H9 (cell line): ENCODE measurements at regions not wholly inside any gene's neighbourhood (a gene's known extent, or its start where the extent isn't known, plus 50 kb on each side); places are given as distances from the start of the nearest gene placed in this dataset.

Source experiments
- DNase-seq: peaks from one replicate; pipeline ENCODE4 v3.0.0-alpha.2; 2017
- H2AFZ ChIP-seq: one replicate; pipeline ENCODE4 v1.6.1; 2013; ENCODE audit warnings: mild to moderate bottlenecking, low read length, control low read depth, moderate library complexity
- H2AK5ac ChIP-seq: 2 replicates; pipeline ENCODE4 v1.6.1; 2013; ENCODE audit warnings: low read length, control low read depth, mixed read lengths; ENCODE audit not compliant: insufficient read length
- H2BK120ac ChIP-seq: one replicate; pipeline ENCODE4 v1.6.1; 2013; ENCODE audit warnings: low read depth, mild to moderate bottlenecking, low read length, control low read depth, inconsistent platforms; ENCODE audit not compliant: poor library complexity, severe bottlenecking
- H2BK12ac ChIP-seq: 2 replicates; pipeline ENCODE4 v1.6.1; 2013; ENCODE audit warnings: low read length, control low read depth, mixed read lengths, low read depth; ENCODE audit not compliant: insufficient read length
- H2BK15ac ChIP-seq: 2 replicates; pipeline ENCODE4 v1.6.1; 2013; ENCODE audit warnings: low read depth, low read length, control low read depth
- H2BK20ac ChIP-seq: one replicate; pipeline ENCODE4 v1.6.1; 2013; ENCODE audit warnings: low read depth, mild to moderate bottlenecking, low read length, control low read depth, inconsistent platforms; ENCODE audit not compliant: poor library complexity, severe bottlenecking
- H2BK5ac ChIP-seq: 2 replicates; pipeline ENCODE4 v1.6.1; 2013; ENCODE audit warnings: low read length, control low read depth, mixed read lengths; ENCODE audit not compliant: insufficient read length
- H3K14ac ChIP-seq: 2 replicates; pipeline ENCODE4 v1.6.1; 2013; ENCODE audit warnings: low read length, control low read depth; ENCODE audit not compliant: insufficient read depth
- H3K18ac ChIP-seq: 2 replicates; pipeline ENCODE4 v1.6.1; 2013; ENCODE audit warnings: low read depth, mild to moderate bottlenecking, mixed read lengths, low read length, control low read depth; ENCODE audit not compliant: insufficient read length
- H3K23ac ChIP-seq: 2 replicates; pipeline ENCODE4 v1.6.1; 2013; ENCODE audit warnings: low read length, control low read depth, mixed read lengths, low read depth; ENCODE audit not compliant: insufficient read length
- H3K23me2 ChIP-seq: 2 replicates; pipeline ENCODE4 v1.6.1; 2013; ENCODE audit warnings: low read depth, mild to moderate bottlenecking, mixed read lengths, low read length, control low read depth; ENCODE audit not compliant: insufficient read length, poor library complexity, severe bottlenecking
- H3K27ac ChIP-seq: 2 replicates; pipeline ENCODE4 v1.5.1; 2013; ENCODE audit warnings: low read length, control low read depth, mixed read lengths, low read depth; ENCODE audit not compliant: insufficient read length
- H3K27me3 ChIP-seq: 2 replicates; pipeline ENCODE4 v1.6.1; 2013; ENCODE audit warnings: low read length, control low read depth, inconsistent platforms; ENCODE audit not compliant: insufficient read depth
- H3K4ac ChIP-seq: 2 replicates; pipeline ENCODE4 v1.6.1; 2013; ENCODE audit warnings: low read depth, mild to moderate bottlenecking, control low read depth, inconsistent platforms, low read length, moderate library complexity
- H3K4me1 ChIP-seq: 2 replicates; pipeline ENCODE4 v1.6.1; 2013; ENCODE audit warnings: low read length, control low read depth, inconsistent platforms; ENCODE audit not compliant: insufficient read depth
- H3K4me2 ChIP-seq: 2 replicates; pipeline ENCODE4 v1.6.1; 2013; ENCODE audit warnings: low read length, control low read depth, mixed read lengths; ENCODE audit not compliant: insufficient read length, insufficient read depth
- H3K56ac ChIP-seq: 2 replicates; pipeline ENCODE4 v1.6.1; 2013; ENCODE audit warnings: low read depth, mild to moderate bottlenecking, mixed read lengths, low read length, control low read depth; ENCODE audit not compliant: insufficient read length
- H3K79me1 ChIP-seq: 2 replicates; pipeline ENCODE4 v1.6.1; 2013; ENCODE audit warnings: low read depth, mild to moderate bottlenecking, moderate library complexity, low read length, control low read depth, inconsistent platforms; ENCODE audit not compliant: insufficient read depth, poor library complexity, severe bottlenecking
- H3K79me2 ChIP-seq: 2 replicates; pipeline ENCODE4 v1.6.1; 2013; ENCODE audit warnings: low read length, control low read depth, inconsistent platforms; ENCODE audit not compliant: insufficient read depth
- H3K9ac ChIP-seq: 2 replicates; pipeline ENCODE4 v1.6.1; 2013; ENCODE audit warnings: low read length, control low read depth, mixed read lengths; ENCODE audit not compliant: insufficient read length; ENCODE audit errors: extremely low read depth
- H3K9me3 ChIP-seq: one replicate; pipeline ENCODE4 v1.6.1; 2013; ENCODE audit warnings: low read depth, low read length, inconsistent platforms; ENCODE audit not compliant: control insufficient read depth
- H3T11ph ChIP-seq: one replicate; pipeline ENCODE4 v1.6.1; 2013; ENCODE audit warnings: mild to moderate bottlenecking, low read length, control low read depth, inconsistent platforms
- H4K20me1 ChIP-seq: one replicate; pipeline ENCODE4 v1.6.1; 2013; ENCODE audit not compliant: control insufficient read depth, insufficient read length, insufficient read depth
- H4K5ac ChIP-seq: 2 replicates; pipeline ENCODE4 v1.6.1; 2013; ENCODE audit warnings: low read depth, mild to moderate bottlenecking, mixed read lengths, low read length, control low read depth; ENCODE audit not compliant: insufficient read length
- H4K8ac ChIP-seq: replicated peaks from 2 replicates; pipeline ENCODE4 v1.6.1; 2013; ENCODE audit warnings: low read length, control low read depth, mixed read lengths, low read depth; ENCODE audit not compliant: insufficient read length
- H4K91ac ChIP-seq: 2 replicates; pipeline ENCODE4 v1.6.1; 2013; ENCODE audit warnings: low read depth, mild to moderate bottlenecking, moderate library complexity, mixed read lengths, low read length, control low read depth; ENCODE audit not compliant: insufficient read length
- H3K27ac Mint-ChIP-seq, 3 experiments: 2 replicates in 2 of 3; 3 replicates in 1 of 3; pipeline ENCODE4 v1.8.0; 2020 to 2021; ENCODE audit warnings: mixed read lengths in 3 of 3, mild to moderate bottlenecking in 1 of 3, moderate library complexity in 1 of 3
- H3K27me3 Mint-ChIP-seq: 2 replicates; pipeline ENCODE4 v1.8.0; 2021; ENCODE audit warnings: low read depth, mild to moderate bottlenecking, moderate library complexity, mixed read lengths
- H3K36me3 Mint-ChIP-seq, 3 experiments: 2 replicates in 2 of 3; 3 replicates in 1 of 3; pipeline ENCODE4 v1.8.0; 2020 to 2021; ENCODE audit warnings: low read depth in 3 of 3, mixed read lengths in 3 of 3; ENCODE audit not compliant: insufficient read depth in 1 of 3
- H3K4me1 Mint-ChIP-seq, 2 experiments: 2 replicates each; pipeline ENCODE4 v1.8.0; 2020; ENCODE audit warnings: mixed read lengths in 2 of 2
- H3K4me3 Mint-ChIP-seq, 2 experiments: 2 replicates in 1 of 2; 3 replicates in 1 of 2; pipeline ENCODE4 v1.8.0; 2020 to 2021; ENCODE audit warnings: mild to moderate bottlenecking in 2 of 2, mixed read lengths in 2 of 2, moderate library complexity in 1 of 2
- H3K9me3 Mint-ChIP-seq, 2 experiments: 2 replicates in 1 of 2; 3 replicates in 1 of 2; pipeline ENCODE4 v1.8.0; 2020; ENCODE audit warnings: mild to moderate bottlenecking in 2 of 2, mixed read lengths in 2 of 2, moderate library complexity in 1 of 2
- WGBS: extraction: QIAGEN DNeasy Blood & Tissue Kit; methylation state at CpG from one replicate; pipeline ENCODE4 v1.1.7; 2013; ENCODE audit warnings: missing lambda C conversion rate, low lambda C conversion rate, mixed read lengths; ENCODE audit not compliant: insufficient read length; ENCODE audit errors: extremely low coverage; 5-methylcytosine and 5-hydroxymethylcytosine counted together
- TF ChIP-seq, protein P1 (sequence below): fragments of 200-600 bp; sonication (generic); conservative IDR thresholded peaks from 3 replicates; pipeline ENCODE4 v1.8.0; 2021; ENCODE audit warnings: antibody characterized with exemption, mild to moderate bottlenecking

- 0 out of 4 replicates have a peak, but pooled peaks cover 0 to 2% of the 10 kb centered on the region in 2 experiments for H3K4me1 Mint-ChIP-seq
- Histone ChIP-seq H3K14ac (no peak overlapping the region), H3K18ac (no peak overlapping the region), H3K4me2 (no peak overlapping the region), H2BK20ac (no peak overlapping the region), H3K79me2 (no peaks in the 10 kb centered on the region), H3K56ac (no peak overlapping the region), H3T11ph (no peak overlapping the region), H3K23me2 (no peaks in the 10 kb centered on the region), H4K91ac (no peak overlapping the region), H3K9ac (no peak overlapping the region), H3K9me3 (no peaks in the 10 kb centered on the region), H3K79me1 (no peaks in the 10 kb centered on the region), H2BK12ac (no peak overlapping the region), H3K27me3 (no peaks in the 10 kb centered on the region), H3K4me1 (no peaks in the 10 kb centered on the region), H3K27ac (no peak overlapping the region), H4K8ac (no peak overlapping the region), H3K23ac (no peak overlapping the region), H2AK5ac (no peak overlapping the region), H2AFZ (no peak overlapping the region), H2BK5ac (no peak overlapping the region), H4K5ac (no peak overlapping the region), H4K20me1 (no peaks in the 10 kb centered on the region), H2BK15ac (no peak overlapping the region), H3K4ac (no peak overlapping the region), H2BK120ac (no peak overlapping the region)
- DNase-seq, result peak; percentile 39
- H3K27me3 Mint-ChIP-seq, result no peaks in the 10 kb centered on the region; the same call in 1 of the 2 replicates
- H3K4me3 Mint-ChIP-seq, result no peak overlapping the region
- no CpG with 5 or more reads among the region's 7 CpGs for WGBS
- TF ChIP-seq, protein P1, sequence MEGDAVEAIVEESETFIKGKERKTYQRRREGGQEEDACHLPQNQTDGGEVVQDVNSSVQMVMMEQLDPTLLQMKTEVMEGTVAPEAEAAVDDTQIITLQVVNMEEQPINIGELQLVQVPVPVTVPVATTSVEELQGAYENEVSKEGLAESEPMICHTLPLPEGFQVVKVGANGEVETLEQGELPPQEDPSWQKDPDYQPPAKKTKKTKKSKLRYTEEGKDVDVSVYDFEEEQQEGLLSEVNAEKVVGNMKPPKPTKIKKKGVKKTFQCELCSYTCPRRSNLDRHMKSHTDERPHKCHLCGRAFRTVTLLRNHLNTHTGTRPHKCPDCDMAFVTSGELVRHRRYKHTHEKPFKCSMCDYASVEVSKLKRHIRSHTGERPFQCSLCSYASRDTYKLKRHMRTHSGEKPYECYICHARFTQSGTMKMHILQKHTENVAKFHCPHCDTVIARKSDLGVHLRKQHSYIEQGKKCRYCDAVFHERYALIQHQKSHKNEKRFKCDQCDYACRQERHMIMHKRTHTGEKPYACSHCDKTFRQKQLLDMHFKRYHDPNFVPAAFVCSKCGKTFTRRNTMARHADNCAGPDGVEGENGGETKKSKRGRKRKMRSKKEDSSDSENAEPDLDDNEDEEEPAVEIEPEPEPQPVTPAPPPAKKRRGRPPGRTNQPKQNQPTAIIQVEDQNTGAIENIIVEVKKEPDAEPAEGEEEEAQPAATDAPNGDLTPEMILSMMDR, result peak; percentile 94
- no peaks in the 10 kb centered on the region; a peak in 1 of 7 replicates for H3K36me3 Mint-ChIP-seq
- no peak overlapping the region for H3K27ac Mint-ChIP-seq
- H3K9me3 Mint-ChIP-seq, result no peaks in the 10 kb centered on the region
Observed at GRCh38 chr14:81990312-81990761, 456.7 kb upstream of the SEL1L start.
